GM19351 (cell line): ENCODE measurements at regions not wholly inside any gene's neighbourhood (a gene's known extent, or its start where the extent isn't known, plus 50 kb on each side); places are given as distances from the start of the nearest gene placed in this dataset.
A peak's percentile ranks its signal among the peaks of the same experiment; 100 is the strongest.
"Not testable (repeated sequence)": the region's sequence is repeated elsewhere in the genome, so short reads cannot be mapped to it uniquely, and the experiment has no call there.

Experiments
- ATAC-seq: cut with Tn5 transposase; IDR thresholded peaks from one replicate; pipeline ENCODE4 v1.9.1; 2021; ENCODE audit warnings: mild to moderate bottlenecking, moderate library complexity; ENCODE audit not compliant: unreplicated experiment

GRCh38 chr4:18090447-18090846 lies 68.9 kb upstream of the LCORL start:
- not testable (repeated sequence) for ATAC-seq

GRCh38 chr4:18082236-18082635 lies 60.7 kb upstream of the LCORL start:
- no peak for ATAC-seq

DNA sequence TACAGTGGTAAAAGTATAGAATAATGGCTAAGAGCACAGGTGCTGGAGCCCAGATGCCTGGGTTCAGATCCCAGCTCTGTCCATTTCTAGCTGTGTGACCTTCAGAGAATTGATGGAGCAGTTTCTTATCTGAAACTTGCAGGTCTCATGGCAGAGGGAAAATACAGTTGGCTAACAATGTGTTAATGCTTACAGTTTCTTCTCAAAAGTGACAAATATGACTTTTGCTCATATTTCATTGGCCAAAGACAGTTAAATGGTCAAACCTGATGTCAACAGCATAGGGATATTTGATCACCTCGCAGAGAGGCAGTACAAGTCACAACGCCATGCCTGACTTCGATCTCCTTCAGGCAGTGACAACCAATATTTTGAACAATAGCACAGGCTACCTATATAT lies 60.2 kb upstream of the LCORL start:
- ATAC-seq = no peak

DNA sequence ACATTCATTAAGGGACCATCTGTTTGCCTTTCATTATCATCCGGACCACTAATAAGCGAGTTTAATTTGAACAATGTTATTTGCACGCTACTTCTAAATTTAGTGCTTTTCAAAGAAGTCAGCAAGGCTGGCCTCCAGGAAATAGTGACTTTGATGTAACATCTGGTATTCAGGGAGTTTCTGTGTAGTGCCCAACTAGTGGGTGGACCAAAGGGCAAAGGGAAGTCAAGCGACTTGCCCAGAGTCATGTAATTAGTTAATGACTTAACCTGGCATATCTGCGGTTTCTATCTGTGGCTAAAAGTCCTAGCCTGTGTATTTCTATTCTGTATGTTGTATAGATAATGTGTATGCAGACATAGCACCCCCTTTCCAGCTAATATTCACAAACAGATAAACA lies 56.3 kb upstream of the LCORL start:
- ATAC-seq = no peak

DNA sequence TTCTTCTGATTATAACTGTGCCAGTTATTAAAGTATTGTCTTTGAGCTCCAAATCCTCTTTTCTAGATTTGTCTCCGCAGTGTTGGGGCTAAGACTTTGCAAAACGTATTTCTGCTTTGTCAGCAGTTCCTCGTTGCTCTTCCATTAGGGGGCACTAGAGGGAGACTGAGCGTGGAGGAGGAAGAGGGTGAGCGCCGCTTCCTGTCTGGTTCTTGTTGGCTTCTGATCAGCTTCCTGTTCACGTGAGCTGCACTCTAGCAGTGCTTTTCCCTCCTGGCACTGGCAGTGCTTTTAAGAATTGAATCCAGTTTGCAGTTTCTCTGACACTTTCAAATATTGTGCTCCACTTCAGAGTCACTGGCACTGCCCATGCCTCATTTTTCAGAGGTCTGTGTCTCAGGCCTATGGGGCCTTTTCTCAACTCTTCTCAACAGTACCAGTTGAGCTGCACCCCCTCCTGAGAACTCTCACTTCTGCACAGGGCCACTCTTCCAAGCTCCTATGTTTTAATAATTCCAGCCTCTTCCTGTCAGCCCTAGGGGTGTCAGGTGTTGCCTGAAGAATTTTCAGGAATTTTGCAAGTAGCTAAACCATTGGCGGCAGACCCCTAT lies 54.4 kb upstream of the LCORL start:
- ATAC-seq = peak; percentile 86

DNA sequence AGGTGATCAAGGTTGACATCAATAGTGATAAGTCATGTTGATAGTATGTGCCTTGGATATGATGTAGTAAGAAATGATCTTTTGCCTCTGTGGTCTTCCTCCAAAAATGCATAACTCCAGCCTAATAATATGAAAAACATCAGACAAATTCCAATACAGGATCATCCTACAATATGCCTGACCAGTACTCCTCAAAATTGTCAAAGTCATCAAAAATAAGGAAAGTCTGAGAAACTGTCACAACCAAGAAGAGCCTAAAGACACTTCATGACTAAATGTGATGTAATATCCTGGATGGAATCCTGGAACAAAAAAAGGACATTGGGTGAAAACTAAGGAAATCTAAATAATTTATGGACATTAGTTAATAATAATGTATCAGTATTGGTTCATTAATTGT lies 50.3 kb upstream of the LCORL start:
- no peak for ATAC-seq
